Putamen (tissue), 1 donor: ENCODE measurements at regions not wholly inside any gene's neighbourhood (a gene's known extent, or its start where the extent isn't known, plus 50 kb on each side); places are given as distances from the start of the nearest gene placed in this dataset.
"Not testable (repeated sequence)": the region's sequence is repeated elsewhere in the genome, so short reads cannot be mapped to it uniquely, and the experiment has no call there.

Source experiments
- DNase-seq: peaks from one replicate; pipeline ENCODE4 v3.0.0-alpha.2; 2016; ENCODE audit warnings: low spot score

DNA sequence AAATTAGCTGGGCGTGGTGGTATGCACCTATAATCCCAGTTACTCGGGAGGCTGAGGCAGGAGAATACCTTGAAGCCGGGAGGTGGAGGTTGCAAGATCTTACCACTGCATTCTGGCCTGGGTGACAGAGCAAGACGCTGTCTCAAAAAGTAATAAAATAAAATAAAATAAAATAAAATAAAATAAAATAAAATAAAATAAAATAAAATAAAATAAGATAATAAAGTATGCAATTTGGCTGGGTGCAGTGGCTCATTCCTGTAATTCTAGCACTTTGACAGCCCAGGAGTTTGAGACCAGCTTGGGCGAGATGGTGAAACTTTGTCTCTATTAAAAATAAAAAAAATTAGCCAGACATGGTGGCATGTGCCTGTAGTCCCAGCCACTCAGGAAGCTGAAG lies 85.6 kb upstream of the XPO1 start:
- no peak for DNase-seq

DNA sequence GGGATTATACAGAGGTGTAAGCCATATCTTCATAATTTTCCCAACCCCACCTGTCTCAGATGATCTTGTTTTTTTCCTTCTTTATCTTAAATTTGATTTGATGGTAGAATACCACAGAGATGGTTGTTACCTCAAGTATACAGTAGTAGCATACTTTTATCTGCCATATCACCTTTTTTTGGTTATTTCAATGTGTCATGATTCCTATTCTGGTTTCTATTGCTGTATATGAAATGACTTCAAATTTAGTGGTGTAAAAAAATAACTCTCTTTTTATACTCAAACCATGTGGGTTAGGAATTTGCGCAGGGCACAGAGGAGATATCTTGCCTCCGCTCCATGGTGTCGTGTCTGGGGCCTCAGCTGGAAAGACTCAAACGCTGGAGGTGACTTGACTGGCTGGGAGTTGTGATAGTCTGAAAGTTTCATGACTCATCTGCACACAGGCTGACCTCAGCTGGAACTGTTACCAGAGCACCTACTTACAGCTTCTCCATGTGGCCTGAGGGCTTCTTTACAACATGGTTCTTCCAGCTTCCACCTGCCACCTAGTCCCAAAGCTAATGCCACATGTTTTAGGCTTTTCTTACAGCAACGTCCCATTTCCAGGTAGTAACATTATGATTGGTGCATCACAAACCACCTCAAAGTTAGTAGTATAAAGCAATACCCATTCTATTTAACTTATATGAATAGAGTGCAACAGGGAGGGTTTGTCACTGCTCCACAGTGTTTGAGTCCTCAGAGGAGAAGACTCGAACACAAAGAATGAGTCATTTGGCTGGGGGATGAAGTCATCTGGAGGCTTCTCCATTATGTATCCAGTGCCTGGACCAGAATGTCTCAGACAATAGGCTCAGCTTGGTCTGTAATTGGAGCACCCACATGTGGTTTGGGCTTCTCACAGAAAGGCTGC lies 82.3 kb upstream of the XPO1 start:
- DNase-seq: no peak

DNA sequence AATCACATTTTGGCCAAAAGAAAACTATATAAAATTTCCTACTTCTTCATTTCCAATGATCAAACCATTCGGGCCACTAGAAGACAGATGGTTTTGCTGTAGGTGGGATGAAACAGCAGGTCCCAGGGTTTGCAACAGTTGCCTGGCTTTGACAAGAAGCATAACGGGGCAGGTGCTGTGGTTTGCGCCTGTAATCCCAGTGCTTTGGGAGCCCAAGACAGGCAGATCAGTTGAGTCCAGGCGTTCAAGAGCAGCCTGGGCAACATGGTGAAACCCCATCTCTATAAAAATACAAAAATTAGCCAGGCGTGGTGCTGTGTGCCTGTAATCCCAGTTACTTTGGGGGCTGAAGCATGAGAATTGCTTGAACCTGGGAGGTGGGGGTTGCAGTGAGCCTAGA lies 81.4 kb upstream of the XPO1 start:
- no peak for DNase-seq

DNA sequence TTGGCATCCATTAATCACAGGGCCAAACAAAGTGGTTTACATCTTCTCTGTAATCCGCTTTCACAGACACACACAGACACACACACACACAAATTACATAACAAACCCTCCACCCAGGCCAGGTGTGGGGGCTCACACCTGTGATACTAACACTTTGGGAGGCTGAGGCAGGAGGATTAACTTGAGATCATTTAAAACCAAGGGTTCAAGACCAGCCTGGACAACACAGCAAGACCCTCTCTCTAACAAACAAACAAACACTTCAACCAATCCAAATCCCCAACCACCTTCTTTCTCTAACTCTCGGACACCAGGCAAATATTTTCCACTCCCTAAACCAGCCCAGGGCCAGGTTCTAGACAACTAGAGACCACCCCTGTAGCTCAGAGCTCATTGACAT lies 79.5 kb upstream of the XPO1 start:
- DNase-seq: no peak

DNA sequence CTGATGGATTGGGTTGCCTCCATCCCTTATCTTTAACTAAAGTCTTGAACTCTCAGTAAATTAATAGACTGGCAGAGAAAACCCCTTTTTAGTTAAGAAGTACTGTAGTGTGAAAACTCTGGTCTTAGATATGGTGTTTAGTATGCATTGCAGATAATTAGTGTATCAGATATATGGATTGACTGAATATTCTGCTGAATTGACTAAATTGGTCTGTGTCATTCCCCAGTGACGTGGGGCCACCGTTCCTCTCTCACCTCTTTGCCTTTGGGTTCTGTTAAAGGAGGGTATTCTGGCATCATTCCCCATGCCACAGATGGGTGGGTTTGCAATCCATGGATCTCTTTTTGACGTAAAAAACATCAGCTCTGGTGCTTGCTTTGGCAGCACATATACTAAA lies 67.1 kb upstream of the XPO1 start:
- no peak for DNase-seq

DNA sequence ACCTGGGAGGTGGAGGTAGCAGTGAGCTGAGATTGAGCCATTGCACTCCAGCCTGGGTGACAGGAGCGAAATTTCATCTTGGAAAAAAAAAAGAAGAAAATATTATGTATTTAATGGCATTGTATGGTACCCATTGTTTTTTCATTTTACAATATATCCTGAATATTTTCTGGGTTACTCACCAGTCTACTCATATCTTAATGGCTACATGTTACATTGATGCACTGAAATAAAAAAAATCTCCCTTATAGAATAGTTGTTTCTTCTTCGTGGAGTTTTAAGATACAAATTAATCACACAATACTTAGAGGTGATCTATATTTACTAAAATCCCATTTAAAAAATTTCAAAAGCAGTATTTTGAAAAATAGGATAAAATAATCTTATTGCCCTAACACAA lies 66.3 kb upstream of the XPO1 start:
- no peak for DNase-seq

DNA sequence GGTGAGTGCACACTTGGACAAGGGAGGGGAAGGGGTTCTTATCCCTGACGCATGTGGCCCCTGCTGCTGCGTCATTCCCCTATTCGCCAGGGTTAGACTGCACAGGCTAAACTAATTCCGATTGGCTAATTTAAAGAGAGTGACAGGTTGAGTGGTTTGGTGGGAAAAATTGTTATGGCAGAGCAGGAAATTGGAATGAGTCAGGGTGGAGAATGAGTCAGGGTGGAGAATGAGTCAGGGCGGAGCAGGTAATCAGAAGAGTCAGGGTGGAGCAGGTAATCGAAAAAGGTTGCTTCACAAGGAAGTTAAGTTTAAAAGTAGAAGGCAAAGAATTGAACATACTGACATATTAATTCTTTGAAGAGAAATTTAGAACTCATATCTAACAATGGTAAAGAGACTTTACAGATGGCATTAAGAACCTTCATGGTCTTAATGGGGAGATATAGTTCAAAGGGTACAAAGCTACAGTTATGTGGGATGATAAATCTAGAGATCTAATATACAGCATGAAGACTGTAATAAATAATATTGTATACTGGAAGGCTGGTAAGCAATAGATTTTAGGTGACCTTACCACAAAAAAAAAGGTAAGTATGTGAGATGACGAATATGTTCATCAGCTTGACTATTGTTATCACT lies 60.5 kb upstream of the XPO1 start:
- peak; percentile 51 for DNase-seq

DNA sequence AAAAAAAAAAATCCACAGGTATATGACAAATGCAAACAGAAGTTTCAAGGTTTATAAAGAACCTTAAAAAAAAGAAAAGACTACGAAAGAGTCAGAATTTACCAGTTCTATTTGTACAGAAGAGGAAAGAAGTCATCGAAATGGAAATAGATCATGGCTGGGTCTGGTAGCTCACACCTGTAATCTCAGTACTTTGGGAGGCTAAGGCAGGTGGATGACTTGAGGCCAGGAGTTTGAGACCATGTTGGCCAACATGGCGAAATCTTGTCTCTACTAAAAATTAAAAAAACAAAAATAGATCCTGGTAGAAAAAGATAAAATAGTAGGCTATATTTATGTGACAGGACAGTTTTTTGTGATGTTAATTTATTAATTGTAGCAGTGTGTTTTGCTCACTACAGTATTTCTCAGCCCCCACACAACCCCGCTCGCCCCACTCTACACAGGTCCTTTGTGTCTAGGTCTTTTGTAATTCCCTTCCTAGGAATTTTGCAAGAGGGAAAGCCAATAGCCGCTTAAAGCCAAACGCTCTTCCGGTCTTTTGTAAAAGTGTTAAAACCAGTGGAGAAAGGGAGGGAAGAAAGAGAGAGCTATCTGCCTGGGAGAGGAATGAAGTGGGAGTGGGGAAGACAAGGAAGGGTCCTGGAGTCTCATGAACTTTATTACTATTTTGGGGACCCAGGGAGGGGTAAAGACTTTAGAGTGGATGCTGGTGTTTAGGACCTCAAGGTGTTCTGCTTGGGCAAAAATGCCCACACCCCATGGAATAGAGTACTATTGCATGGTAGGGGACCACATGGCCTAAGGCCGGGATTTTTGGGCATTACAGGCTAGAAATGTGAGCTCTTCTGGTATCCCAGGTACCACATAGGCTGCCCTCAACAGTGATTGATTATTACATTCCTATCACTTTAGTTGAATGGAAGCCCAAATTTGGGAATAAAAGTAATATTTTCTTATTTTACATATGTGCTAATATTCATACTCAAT lies 59.4 kb upstream of the XPO1 start:
- no peak for DNase-seq

DNA sequence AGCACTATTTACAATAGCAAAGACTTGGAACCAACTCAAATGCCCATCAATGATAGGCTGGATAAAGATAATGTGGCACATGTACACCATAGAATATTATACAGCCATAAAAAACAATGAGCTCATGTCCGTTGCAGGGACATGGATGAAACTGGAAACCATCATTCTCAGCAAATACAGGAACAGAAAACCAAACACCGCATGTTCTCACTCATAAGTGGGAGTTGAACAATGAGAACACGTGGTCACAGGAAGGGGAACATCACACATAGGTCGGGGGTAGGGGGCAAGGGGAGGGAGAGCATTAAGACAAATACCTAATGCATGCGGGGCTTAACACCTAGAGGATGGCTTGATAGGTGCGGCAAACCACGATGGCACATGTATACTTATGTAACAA lies 56.0 kb upstream of the XPO1 start:
- DNase-seq: not testable (repeated sequence)

DNA sequence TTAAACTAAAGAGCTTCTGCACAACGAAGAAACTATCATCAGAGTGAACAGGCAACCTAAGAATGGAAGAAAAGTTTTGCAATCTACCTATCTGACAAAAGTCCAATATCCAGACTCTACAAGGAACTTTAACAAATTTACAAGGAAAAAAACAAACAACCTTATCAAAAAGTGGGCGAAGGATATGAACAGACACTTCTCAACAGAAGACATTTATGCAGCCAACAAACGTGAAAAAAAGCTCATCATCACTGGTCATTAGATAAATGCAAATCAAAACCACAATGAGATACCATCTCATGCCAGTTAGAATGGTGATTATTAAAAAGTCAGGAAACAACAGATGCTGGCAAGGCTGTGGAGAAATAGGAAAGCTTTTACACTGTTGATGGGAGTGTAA lies 55.5 kb upstream of the XPO1 start:
- not testable (repeated sequence) for DNase-seq

DNA sequence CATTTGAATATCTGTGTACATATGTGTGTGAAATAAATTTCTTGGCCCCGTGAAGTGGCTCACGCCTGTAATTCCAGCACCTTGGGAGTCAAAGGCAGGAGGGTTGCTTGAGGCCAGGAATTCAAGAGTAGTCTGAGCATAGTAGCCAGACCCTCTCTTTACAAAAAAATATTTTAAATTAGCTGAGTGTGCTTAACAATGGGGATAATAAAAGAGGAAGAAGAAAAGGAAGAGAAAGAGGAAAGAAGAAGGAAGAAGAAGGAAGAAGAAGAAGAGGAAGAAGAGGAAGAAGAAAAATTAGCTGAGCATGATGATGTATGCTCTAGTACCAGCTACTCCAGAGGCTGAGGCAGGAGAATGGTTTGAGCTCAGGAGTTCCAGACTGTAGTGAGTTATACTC lies 52.1 kb upstream of the XPO1 start:
- no peak for DNase-seq

DNA sequence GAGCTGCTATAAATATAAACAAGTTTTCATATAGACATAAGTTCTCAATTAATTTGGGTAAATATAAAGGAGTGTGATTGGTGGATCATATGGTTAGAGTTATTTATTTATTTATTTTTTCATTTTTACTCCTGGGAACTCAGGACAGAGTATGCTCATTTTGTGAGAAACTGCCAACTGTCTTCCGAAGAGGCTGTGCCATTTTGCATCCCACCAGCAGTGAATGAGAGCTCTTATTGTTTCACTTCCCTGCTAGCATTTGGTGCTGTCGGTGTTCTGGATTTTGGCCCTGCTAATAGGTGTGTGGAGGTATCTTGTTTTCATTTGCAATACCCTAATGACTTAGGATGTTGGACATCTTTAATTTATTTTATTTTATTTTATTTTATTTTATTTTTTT lies 50.4 kb upstream of the XPO1 start:
- DNase-seq: no peak
